ENCODE measurements at regions not wholly inside any gene's neighbourhood (a gene's known extent, or its start where the extent isn't known, plus 50 kb on each side); places are given as distances from the start of the nearest gene placed in this dataset.

DNA sequence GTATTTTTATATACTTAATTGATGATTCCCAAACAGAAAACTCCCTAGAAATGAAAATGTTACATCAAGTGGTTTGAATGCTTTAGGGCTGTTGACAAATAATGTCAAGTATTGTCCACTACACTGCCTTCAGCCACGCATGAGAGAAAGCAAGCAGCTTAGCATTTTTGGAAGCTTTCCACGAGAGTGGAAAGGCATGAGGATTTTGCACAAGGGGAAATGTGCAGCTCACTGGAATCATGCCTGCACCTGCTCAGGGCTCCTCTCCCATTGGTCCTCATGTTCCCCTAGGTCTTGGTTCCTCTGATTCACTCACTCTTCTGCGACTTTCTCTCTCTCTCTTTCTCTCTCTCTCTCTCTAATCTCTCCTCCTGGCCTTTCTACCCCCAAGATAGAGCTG lies 439.5 kb upstream of the CDH4 start:
- DNase-seq (ENCODE audit: insufficient read length, low spot score): no peak
- no peak for FAIRE-seq
- TF ChIP-seq POU2F2 (IDR thresholded peaks at IDR 0.05; ENCODE audit: low read depth, low read length) (no peak), PAX5 (IDR thresholded peaks at IDR 0.05; ENCODE audit: insufficient read depth, low read length, severe bottlenecking) (no peak), POLR2A (IDR thresholded peaks at IDR 0.05; ENCODE audit: low read depth, low read length) (no peak), POLR2AphosphoS5 (IDR thresholded peaks at IDR 0.05; ENCODE audit: low read depth, low read length) (no peak), SPI1 (IDR thresholded peaks at IDR 0.05; ENCODE audit: low read depth, low read length) (no peak), TAF1 (IDR thresholded peaks at IDR 0.05; ENCODE audit: low read depth, low read length) (no peak)

DNA sequence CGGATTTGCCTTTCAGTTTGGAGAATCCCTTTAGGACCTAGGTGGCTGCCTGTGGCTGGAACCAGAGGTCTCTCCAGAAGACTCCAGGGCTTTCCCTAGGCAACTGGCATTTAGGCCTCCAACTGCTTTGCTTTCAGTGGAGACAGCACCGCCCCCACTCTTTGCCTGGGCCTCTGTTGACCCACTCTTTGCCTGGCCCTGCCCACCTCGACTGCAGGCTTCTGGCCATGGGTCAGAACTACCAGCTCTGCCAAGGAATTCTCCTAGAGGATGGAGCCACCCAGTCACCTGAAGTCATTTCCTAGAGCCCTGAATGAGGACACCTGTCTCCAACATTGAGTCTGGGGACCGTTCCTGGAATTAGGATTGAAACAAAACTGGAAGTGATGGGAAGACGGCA lies 439.0 kb upstream of the CDH4 start:
- FAIRE-seq (no peak), DNase-seq (ENCODE audit: insufficient read length, low spot score) (no peak)
- no peak for TF ChIP-seq POLR2AphosphoS5 (IDR thresholded peaks at IDR 0.05; ENCODE audit: low read depth, low read length)
- TF ChIP-seq POLR2A (IDR thresholded peaks at IDR 0.05; ENCODE audit: low read depth, low read length): no peak
- TF ChIP-seq POU2F2 (IDR thresholded peaks at IDR 0.05; ENCODE audit: low read depth, low read length): no peak
- TF ChIP-seq TAF1 (IDR thresholded peaks at IDR 0.05; ENCODE audit: low read depth, low read length): no peak
- no peak for TF ChIP-seq PAX5 (IDR thresholded peaks at IDR 0.05; ENCODE audit: insufficient read depth, low read length, severe bottlenecking)
- TF ChIP-seq SPI1 (IDR thresholded peaks at IDR 0.05; ENCODE audit: low read depth, low read length): no peak

GRCh38 chr20:60815656-60816055 lies 436.4 kb upstream of the CDH4 start:
- FAIRE-seq (no peak), DNase-seq (ENCODE audit: insufficient read length, low spot score) (no peak)
- no peak for TF ChIP-seq PAX5 (IDR thresholded peaks at IDR 0.05; ENCODE audit: insufficient read depth, low read length, severe bottlenecking)
- TF ChIP-seq SPI1 (IDR thresholded peaks at IDR 0.05; ENCODE audit: low read depth, low read length): no peak
- TF ChIP-seq POLR2AphosphoS5 (IDR thresholded peaks at IDR 0.05; ENCODE audit: low read depth, low read length): no peak
- no peak for TF ChIP-seq POU2F2 (IDR thresholded peaks at IDR 0.05; ENCODE audit: low read depth, low read length)
- TF ChIP-seq TAF1 (IDR thresholded peaks at IDR 0.05; ENCODE audit: low read depth, low read length): no peak
- no peak for TF ChIP-seq POLR2A (IDR thresholded peaks at IDR 0.05; ENCODE audit: low read depth, low read length)

- TF ChIP-seq POLR2AphosphoS5 (IDR thresholded peaks at IDR 0.05; ENCODE audit: low read depth, low read length): no peak
- no peak for TF ChIP-seq SPI1 (IDR thresholded peaks at IDR 0.05; ENCODE audit: low read depth, low read length)
- TF ChIP-seq TAF1 (IDR thresholded peaks at IDR 0.05; ENCODE audit: low read depth, low read length): no peak
- TF ChIP-seq POU2F2 (IDR thresholded peaks at IDR 0.05; ENCODE audit: low read depth, low read length): no peak
- TF ChIP-seq POLR2A (IDR thresholded peaks at IDR 0.05; ENCODE audit: low read depth, low read length): no peak
- no peak for FAIRE-seq
- no peak for DNase-seq (ENCODE audit: insufficient read length, low spot score)
Measured at GRCh38 chr20:60816901-60817300, 435.2 kb upstream of the CDH4 start.

GRCh38 chr20:60817891-60818290 lies 434.2 kb upstream of the CDH4 start:
- FAIRE-seq: no peak

DNA sequence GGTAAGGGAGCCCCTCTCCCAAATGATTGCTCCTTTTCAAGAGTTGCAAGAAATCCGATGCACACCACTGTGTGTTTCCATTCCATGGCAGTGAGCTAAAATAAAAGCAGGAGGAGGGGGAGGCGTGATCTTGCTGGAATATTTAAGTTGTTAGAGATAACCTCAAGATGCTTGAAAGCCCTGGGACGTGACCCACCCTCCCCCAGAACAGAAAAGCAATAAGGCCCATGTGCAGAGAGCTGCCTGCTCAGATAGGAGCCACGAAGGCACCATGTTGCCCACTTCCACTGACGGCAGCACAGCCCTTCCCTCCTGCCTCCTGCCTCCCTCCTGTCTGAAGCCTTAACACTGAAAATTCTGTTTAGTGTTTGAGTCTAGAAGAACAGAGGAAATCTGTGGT lies 432.6 kb upstream of the CDH4 start:
- TF ChIP-seq TAF1 (IDR thresholded peaks at IDR 0.05; ENCODE audit: low read depth, low read length): no peak
- TF ChIP-seq PAX5 (IDR thresholded peaks at IDR 0.05; ENCODE audit: insufficient read depth, low read length, severe bottlenecking): no peak
- TF ChIP-seq POLR2A (IDR thresholded peaks at IDR 0.05; ENCODE audit: low read depth, low read length): no peak
- TF ChIP-seq POU2F2 (IDR thresholded peaks at IDR 0.05; ENCODE audit: low read depth, low read length): no peak
- DNase-seq (ENCODE audit: insufficient read length, low spot score): no peak
- no peak for FAIRE-seq

More at GRCh38 chr20:60817891-60818290, 434.2 kb upstream of the CDH4 start:
- DNase-seq (ENCODE audit: insufficient read length, low spot score): no peak
- TF ChIP-seq POLR2A (IDR thresholded peaks at IDR 0.05; ENCODE audit: low read depth, low read length) (no peak), SPI1 (IDR thresholded peaks at IDR 0.05; ENCODE audit: low read depth, low read length) (no peak), TAF1 (IDR thresholded peaks at IDR 0.05; ENCODE audit: low read depth, low read length) (no peak), PAX5 (IDR thresholded peaks at IDR 0.05; ENCODE audit: insufficient read depth, low read length, severe bottlenecking) (no peak), POLR2AphosphoS5 (IDR thresholded peaks at IDR 0.05; ENCODE audit: low read depth, low read length) (no peak), POU2F2 (IDR thresholded peaks at IDR 0.05; ENCODE audit: low read depth, low read length) (no peak)

GRCh38 chr20:60820149-60820548 lies 431.9 kb upstream of the CDH4 start:
- TF ChIP-seq POU2F2 (IDR thresholded peaks at IDR 0.05; ENCODE audit: low read depth, low read length) (no peak), PAX5 (IDR thresholded peaks at IDR 0.05; ENCODE audit: insufficient read depth, low read length, severe bottlenecking) (no peak), SPI1 (IDR thresholded peaks at IDR 0.05; ENCODE audit: low read depth, low read length) (no peak), TAF1 (IDR thresholded peaks at IDR 0.05; ENCODE audit: low read depth, low read length) (no peak), POLR2AphosphoS5 (IDR thresholded peaks at IDR 0.05; ENCODE audit: low read depth, low read length) (no peak), POLR2A (IDR thresholded peaks at IDR 0.05; ENCODE audit: low read depth, low read length) (no peak)
- no peak for FAIRE-seq
- DNase-seq (ENCODE audit: insufficient read length, low spot score): no peak

GRCh38 chr20:60820918-60821317 lies 431.1 kb upstream of the CDH4 start:
- no peak for FAIRE-seq
- DNase-seq (ENCODE audit: insufficient read length, low spot score): no peak
- TF ChIP-seq POLR2AphosphoS5 (IDR thresholded peaks at IDR 0.05; ENCODE audit: low read depth, low read length) (no peak), POLR2A (IDR thresholded peaks at IDR 0.05; ENCODE audit: low read depth, low read length) (no peak), SPI1 (IDR thresholded peaks at IDR 0.05; ENCODE audit: low read depth, low read length) (peak; percentile 40; the same call in 1 of the 2 replicates), PAX5 (IDR thresholded peaks at IDR 0.05; ENCODE audit: insufficient read depth, low read length, severe bottlenecking) (no peak)

DNA sequence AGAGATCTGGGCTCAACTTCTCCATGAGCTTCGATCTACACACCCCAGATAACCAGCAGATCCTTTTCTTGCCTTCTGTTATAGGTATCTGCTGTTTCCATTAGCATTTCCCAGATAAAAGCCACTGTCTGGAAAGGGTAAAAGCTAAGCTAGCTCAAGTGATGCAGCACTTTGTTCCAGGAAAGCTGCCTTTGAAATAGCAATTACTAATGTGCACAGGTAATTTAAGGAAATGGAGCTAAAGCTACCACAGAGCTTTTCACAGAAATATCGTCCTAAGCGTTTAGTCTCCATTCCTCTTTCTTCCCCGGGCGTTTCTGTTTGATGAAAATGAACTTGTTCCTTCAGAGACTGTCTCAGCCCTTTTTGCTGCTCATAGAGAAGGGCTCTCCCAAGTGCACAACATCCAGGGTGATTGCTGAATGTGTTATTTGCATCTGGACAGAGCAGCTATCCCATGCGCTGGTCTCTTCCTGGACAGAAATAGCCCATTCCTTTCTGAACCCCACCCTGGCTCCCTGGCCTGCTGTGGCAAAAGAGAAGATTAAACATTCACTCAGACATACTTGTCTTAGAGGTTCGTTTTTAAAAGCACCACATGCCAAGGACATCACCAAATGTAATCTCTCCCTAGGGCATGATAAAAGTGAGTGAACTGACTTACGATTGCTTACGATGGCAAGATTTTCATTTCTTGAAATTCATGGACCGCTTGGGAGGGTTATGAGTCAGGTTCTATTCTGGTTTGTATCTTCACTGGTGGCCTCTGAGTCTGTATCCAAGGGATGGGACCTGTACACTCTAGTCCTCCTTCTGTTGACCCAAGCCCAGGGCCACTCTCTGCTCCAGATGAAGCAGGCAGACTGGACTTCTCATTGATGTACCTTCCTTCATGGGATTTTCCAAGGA lies 429.1 kb upstream of the CDH4 start:
- no peak for DNase-seq (ENCODE audit: insufficient read length, low spot score)
- TF ChIP-seq POLR2A (IDR thresholded peaks at IDR 0.05; ENCODE audit: low read depth, low read length): no peak
- FAIRE-seq: no peak

DNA sequence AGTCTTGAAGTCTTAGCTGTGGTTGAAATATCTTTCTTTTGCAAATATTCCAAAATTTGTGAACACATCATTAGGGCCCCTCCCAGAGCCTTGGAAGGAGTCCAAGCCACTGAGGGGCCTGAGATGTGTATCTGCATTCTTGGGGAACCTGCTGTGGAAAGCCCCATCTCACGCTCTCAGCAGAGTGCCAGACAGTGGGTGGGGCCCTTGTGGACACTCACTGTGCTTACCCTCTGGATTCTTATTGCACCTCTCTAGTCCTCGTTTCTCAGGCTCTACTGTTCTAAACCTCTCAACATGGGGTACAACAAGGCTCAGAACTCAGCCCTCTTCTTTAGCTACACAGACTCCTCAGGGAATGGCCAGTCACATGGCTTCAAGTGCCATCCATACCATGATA lies 416.2 kb upstream of the CDH4 start:
- TF ChIP-seq POLR2AphosphoS5 (IDR thresholded peaks at IDR 0.05; ENCODE audit: low read depth, low read length) (no peak), POU2F2 (IDR thresholded peaks at IDR 0.05; ENCODE audit: low read depth, low read length) (no peak), POLR2A (IDR thresholded peaks at IDR 0.05; ENCODE audit: low read depth, low read length) (no peak), PAX5 (IDR thresholded peaks at IDR 0.05; ENCODE audit: insufficient read depth, low read length, severe bottlenecking) (no peak), SPI1 (IDR thresholded peaks at IDR 0.05; ENCODE audit: low read depth, low read length) (no peak), TAF1 (IDR thresholded peaks at IDR 0.05; ENCODE audit: low read depth, low read length) (no peak)
- no peak for FAIRE-seq

More for the DNA sequence above, 416.2 kb upstream of the CDH4 start:
- no peak for DNase-seq (ENCODE audit: insufficient read length, low spot score)

Data from GM12891 (cell line).